Keratinocyte (primary cell): ENCODE measurements at regions not wholly inside any gene's neighbourhood (a gene's known extent, or its start where the extent isn't known, plus 50 kb on each side); places are given as distances from the start of the nearest gene placed in this dataset.

Source experiments
- DNase-seq: peaks from one replicate; pipeline ENCODE4 v3.0.0-alpha.2; 2011; ENCODE audit warnings: low read depth, missing footprints, low spot score
- FAIRE-seq: peaks from 2 replicates; lab custom pipeline; 2011; peaks lifted over from hg19 to GRCh38; lab: Jason Lieb, UNC
- H2AFZ ChIP-seq: 2 replicates; pipeline ENCODE4 v1.6.0; 2012; ENCODE audit warnings: low read length, control low read depth, inconsistent platforms; ENCODE audit not compliant: control insufficient read depth
- H3K27ac ChIP-seq: 2 replicates; pipeline ENCODE4 v1.5.1; 2011; ENCODE audit warnings: low read length; ENCODE audit not compliant: control insufficient read depth, insufficient read depth
- H3K27me3 ChIP-seq: 3 replicates; pipeline ENCODE4 v1.6.0; 2011; ENCODE audit warnings: low read length; ENCODE audit not compliant: control insufficient read depth, insufficient read depth; ENCODE audit errors: extremely low read depth
- H3K36me3 ChIP-seq, 2 experiments: 2 replicates in 1 of 2; 3 replicates in 1 of 2; pipeline ENCODE4 v1.5.1; 2011; ENCODE audit warnings: low read length in 2 of 2, mild to moderate bottlenecking in 1 of 2; ENCODE audit not compliant: control insufficient read depth in 2 of 2, insufficient read depth in 2 of 2; ENCODE audit errors: extremely low read depth in 1 of 2
- H3K4me1 ChIP-seq: 3 replicates; pipeline ENCODE4 v1.5.1; 2011; ENCODE audit warnings: low read length; ENCODE audit not compliant: control insufficient read depth, insufficient read depth; ENCODE audit errors: extremely low read depth
- H3K4me2 ChIP-seq: 3 replicates; pipeline ENCODE4 v1.6.0; 2011; ENCODE audit warnings: low read depth, low read length; ENCODE audit not compliant: control insufficient read depth, insufficient read depth; ENCODE audit errors: extremely low read depth
- H3K4me3 ChIP-seq, 3 experiments: fragments of 200-600 bp in 1 of 3; sonication (generic) in 1 of 3; 2 replicates in 2 of 3; 3 replicates in 1 of 3; pipeline ENCODE4 v1.5.1; 2011 to 2016; ENCODE audit warnings: low read length in 3 of 3, mild to moderate bottlenecking in 3 of 3, control low read depth in 2 of 3, inconsistent platforms in 1 of 3, low read depth in 1 of 3, mixed read lengths in 1 of 3, mixed run types in 1 of 3, moderate library complexity in 1 of 3; ENCODE audit not compliant: control insufficient read depth in 2 of 3, insufficient read depth in 2 of 3; ENCODE audit errors: extremely low read depth in 1 of 3
- H3K79me2 ChIP-seq: 2 replicates; pipeline ENCODE4 v1.6.0; 2012; ENCODE audit warnings: low read length; ENCODE audit not compliant: control insufficient read depth, insufficient read depth
- H3K9ac ChIP-seq: 3 replicates; pipeline ENCODE4 v1.6.0; 2011; ENCODE audit warnings: low read length; ENCODE audit not compliant: control insufficient read depth, insufficient read depth; ENCODE audit errors: extremely low read depth
- H3K9me1 ChIP-seq: 3 replicates; pipeline ENCODE4 v1.6.0; 2011; ENCODE audit warnings: low read length; ENCODE audit not compliant: control insufficient read depth, insufficient read depth; ENCODE audit errors: extremely low read depth
- H3K9me3 ChIP-seq: 2 replicates; pipeline ENCODE4 v1.5.1; 2012; ENCODE audit warnings: low read depth, low read length; ENCODE audit not compliant: control insufficient read depth
- H4K20me1 ChIP-seq: 3 replicates; pipeline ENCODE4 v1.6.0; 2011; ENCODE audit warnings: low read length; ENCODE audit not compliant: control insufficient read depth, insufficient read depth; ENCODE audit errors: extremely low read depth
- EZH2 ChIP-seq: IDR thresholded peaks from one replicate; pipeline ENCODE4 v1.6.1; 2012; ENCODE audit warnings: inconsistent platforms, mild to moderate bottlenecking, low read length, moderate library complexity
- dilution Hi-C: fragments of 300-500 bp; cut with MboI; formaldehyde crosslinking; loops from one replicate; pipeline ENCODE4 v1.7.0; 2020; ENCODE audit warnings: low sequenced_read_pairs; ENCODE audit not compliant: extremely low pct_ligation_motif_present
- TF ChIP-seq, protein P1 (sequence below), 3 experiments: IDR thresholded peaks in 1 of 3; conservative IDR thresholded peaks in 1 of 3; optimal IDR thresholded peaks in 1 of 3; 2 replicates in 2 of 3; 3 replicates in 1 of 3; pipeline versions ENCODE3 to v1.5.1; 2011; ENCODE audit warnings: low read length in 3 of 3, mild to moderate bottlenecking in 3 of 3, moderate library complexity in 2 of 3, control low read depth in 1 of 3, inconsistent platforms in 1 of 3; ENCODE audit not compliant: insufficient read depth in 2 of 3; ENCODE audit errors: extremely low read depth in 1 of 3

DNA sequence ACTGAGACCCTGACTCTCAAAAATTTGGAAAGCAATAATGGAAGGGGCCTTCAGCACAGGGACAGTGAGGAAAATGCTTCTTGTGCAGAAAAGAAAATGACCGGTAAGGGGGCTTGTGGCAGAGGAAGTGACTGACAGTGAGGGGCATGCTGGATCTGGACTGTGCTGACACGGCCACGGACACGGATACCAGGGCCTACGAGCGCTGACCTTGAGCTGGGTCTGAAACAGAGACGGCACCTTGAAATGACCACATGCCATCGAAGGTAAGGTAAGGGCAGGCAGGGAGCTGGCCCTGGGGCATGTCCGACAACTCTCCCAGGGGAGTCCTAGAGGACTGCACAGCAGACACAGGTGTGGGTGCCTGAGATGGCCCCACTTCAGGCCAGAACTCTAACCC is 182.1 kb downstream of the RHOU start:
- Histone ChIP-seq H3K4me1 (no peaks in the 10 kb centered on the region), H2AFZ (no peak overlapping the region), H3K27ac (no peak overlapping the region), H3K36me3 (no peaks in the 10 kb centered on the region), H3K4me2 (no peak overlapping the region), H4K20me1 (no peaks in the 10 kb centered on the region), H3K9me3 (no peaks in the 10 kb centered on the region), H3K4me3 (no peak overlapping the region), H3K9ac (no peak overlapping the region), H3K79me2 (no peaks in the 10 kb centered on the region), H3K9me1 (no peaks in the 10 kb centered on the region), H3K27me3 (peaks cover 7% of the 10 kb centered on the region)
- DNase-seq: no peak
- no peak for FAIRE-seq
- TF ChIP-seq, protein P1, sequence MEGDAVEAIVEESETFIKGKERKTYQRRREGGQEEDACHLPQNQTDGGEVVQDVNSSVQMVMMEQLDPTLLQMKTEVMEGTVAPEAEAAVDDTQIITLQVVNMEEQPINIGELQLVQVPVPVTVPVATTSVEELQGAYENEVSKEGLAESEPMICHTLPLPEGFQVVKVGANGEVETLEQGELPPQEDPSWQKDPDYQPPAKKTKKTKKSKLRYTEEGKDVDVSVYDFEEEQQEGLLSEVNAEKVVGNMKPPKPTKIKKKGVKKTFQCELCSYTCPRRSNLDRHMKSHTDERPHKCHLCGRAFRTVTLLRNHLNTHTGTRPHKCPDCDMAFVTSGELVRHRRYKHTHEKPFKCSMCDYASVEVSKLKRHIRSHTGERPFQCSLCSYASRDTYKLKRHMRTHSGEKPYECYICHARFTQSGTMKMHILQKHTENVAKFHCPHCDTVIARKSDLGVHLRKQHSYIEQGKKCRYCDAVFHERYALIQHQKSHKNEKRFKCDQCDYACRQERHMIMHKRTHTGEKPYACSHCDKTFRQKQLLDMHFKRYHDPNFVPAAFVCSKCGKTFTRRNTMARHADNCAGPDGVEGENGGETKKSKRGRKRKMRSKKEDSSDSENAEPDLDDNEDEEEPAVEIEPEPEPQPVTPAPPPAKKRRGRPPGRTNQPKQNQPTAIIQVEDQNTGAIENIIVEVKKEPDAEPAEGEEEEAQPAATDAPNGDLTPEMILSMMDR (optimal IDR thresholded peaks at IDR 0.05 in 1 of 3, IDR thresholded peaks at IDR 0.05 in 1 of 3, conservative IDR thresholded peaks at IDR 0.05 in 1 of 3; ENCODE audit: extremely low read depth in 1 of 3, insufficient read depth in 2 of 3, low read length in 3 of 3): no peak
- TF ChIP-seq EZH2: no peak
- dilution Hi-C loops: no loop called here

- Histone ChIP-seq H3K4me1 (no peaks in the 10 kb centered on the region), H3K4me2 (no peak overlapping the region), H4K20me1 (no peaks in the 10 kb centered on the region), H2AFZ (no peak overlapping the region), H3K27me3 (peaks cover 4% of the 10 kb centered on the region), H3K9me3 (no peaks in the 10 kb centered on the region), H3K36me3 (no peaks in the 10 kb centered on the region), H3K79me2 (no peaks in the 10 kb centered on the region), H3K27ac (no peak overlapping the region), H3K4me3 (no peak overlapping the region), H3K9me1 (no peaks in the 10 kb centered on the region), H3K9ac (no peak overlapping the region)
- FAIRE-seq (no peak), DNase-seq (no peak)
- TF ChIP-seq, protein P1 (optimal IDR thresholded peaks at IDR 0.05 in 1 of 3, IDR thresholded peaks at IDR 0.05 in 1 of 3, conservative IDR thresholded peaks at IDR 0.05 in 1 of 3; ENCODE audit: extremely low read depth in 1 of 3, insufficient read depth in 2 of 3, low read length in 3 of 3): no peak
- no peak for TF ChIP-seq EZH2
- dilution Hi-C loops: no loop called here
Measured at GRCh38 chr1:228917755-228918154, 182.5 kb downstream of the RHOU start.
